ENCODE measurements at regions not wholly inside any gene's neighbourhood (a gene's known extent, or its start where the extent isn't known, plus 50 kb on each side); places are given as distances from the start of the nearest gene placed in this dataset.

- TF ChIP-seq EZH2 (IDR thresholded peaks at IDR 0.05; ENCODE audit: insufficient read depth, poor library complexity, severe bottlenecking): no peak
- TF ChIP-seq EZH2phosphoT487 (IDR thresholded peaks at IDR 0.05; ENCODE audit: insufficient read depth, low read depth): no peak
Observed at GRCh38 chr13:68199271-68199670, 969.1 kb upstream of the PCDH9 start.

All from GM23248 (cell line).